ENCODE measurements at regions not wholly inside any gene's neighbourhood (a gene's known extent, or its start where the extent isn't known, plus 50 kb on each side); places are given as distances from the start of the nearest gene placed in this dataset.

- no peak overlapping the region for H3K4me3 ChIP-seq
- intact Hi-C loops (cut with DNase I) = no loop called here
- H3K9me3 ChIP-seq = no peaks in the 10 kb centered on the region
- DNase-seq = no peak
- no peaks in the 10 kb centered on the region for H3K36me3 ChIP-seq
- no peak for TF ChIP-seq EP300 (IDR thresholded peaks at IDR 0.05)
- TF ChIP-seq CTCF (IDR thresholded peaks at IDR 0.05) = no peak
- TF ChIP-seq POLR2A (IDR thresholded peaks at IDR 0.05) = no peak
- WGBS, 3 donors = 72 to 87% (median 76%) methylated on average over 6 of the region's 6 CpGs
- no peaks in the 10 kb centered on the region for H3K27me3 ChIP-seq
- H3K4me1 ChIP-seq (ENCODE audit: insufficient read depth) = no peaks in the 10 kb centered on the region
- H3K27ac ChIP-seq = no peak overlapping the region
These were observed 701.2 kb upstream of the SORCS1 start for GRCh38 chr10:107865691-107866090.

GRCh38 chr10:107859065-107859464 lies 694.6 kb upstream of the SORCS1 start:
- no peak overlapping the region for H3K27ac ChIP-seq
- H3K4me1 ChIP-seq (ENCODE audit: insufficient read depth) = no peaks in the 10 kb centered on the region
- intact Hi-C loops (cut with DNase I) = no loop called here
- H3K9me3 ChIP-seq = no peaks in the 10 kb centered on the region
- no peaks in the 10 kb centered on the region for H3K27me3 ChIP-seq
- no peak for DNase-seq
- TF ChIP-seq EP300 (IDR thresholded peaks at IDR 0.05) = no peak
- no peak for TF ChIP-seq POLR2A (IDR thresholded peaks at IDR 0.05)
- no peak for TF ChIP-seq CTCF (IDR thresholded peaks at IDR 0.05)
- no peaks in the 10 kb centered on the region for H3K36me3 ChIP-seq
- WGBS, 3 donors = 69 to 79% (median 73%) methylated on average over 5 of the region's 5 CpGs
- H3K4me3 ChIP-seq = no peak overlapping the region

GRCh38 chr10:107856047-107856315 lies 691.5 kb upstream of the SORCS1 start:
- Histone ChIP-seq H3K27ac (no peak overlapping the region), H3K4me3 (no peak overlapping the region), H3K27me3 (no peaks in the 10 kb centered on the region), H3K9me3 (no peaks in the 10 kb centered on the region), H3K4me1 (ENCODE audit: insufficient read depth) (no peaks in the 10 kb centered on the region), H3K36me3 (no peaks in the 10 kb centered on the region)
- TF ChIP-seq EP300 (IDR thresholded peaks at IDR 0.05) (no peak), CTCF (IDR thresholded peaks at IDR 0.05) (no peak), POLR2A (IDR thresholded peaks at IDR 0.05) (no peak)
- DNase-seq = no peak
- intact Hi-C loops (cut with DNase I) = no loop called here

GRCh38 chr10:107855301-107856046 lies 691.0 kb upstream of the SORCS1 start:
- Histone ChIP-seq H3K27me3 (no peaks in the 10 kb centered on the region), H3K36me3 (no peaks in the 10 kb centered on the region), H3K27ac (no peak overlapping the region), H3K9me3 (no peaks in the 10 kb centered on the region), H3K4me1 (ENCODE audit: insufficient read depth) (no peaks in the 10 kb centered on the region), H3K4me3 (no peak overlapping the region)
- TF ChIP-seq POLR2A (IDR thresholded peaks at IDR 0.05) = no peak
- TF ChIP-seq CTCF (IDR thresholded peaks at IDR 0.05) = no peak
- TF ChIP-seq EP300 (IDR thresholded peaks at IDR 0.05) = no peak
- 72 to 78% (median 73%) methylated on average over 4 of the region's 4 CpGs for WGBS, 3 donors
- DNase-seq = no peak
- intact Hi-C loops (cut with DNase I) = no loop called here

Measured in ovary (tissue), 7 donors.